NCI-H2171 treated with DMSO at 0.1 percent for 48 hours (cell line): ENCODE measurements at regions not wholly inside any gene's neighbourhood (a gene's known extent, or its start where the extent isn't known, plus 50 kb on each side); places are given as distances from the start of the nearest gene placed in this dataset.

Experiments
- DNase-seq: peaks from one replicate; lab custom pipeline; 2025; lab: John Stamatoyannopoulos, UW

DNA sequence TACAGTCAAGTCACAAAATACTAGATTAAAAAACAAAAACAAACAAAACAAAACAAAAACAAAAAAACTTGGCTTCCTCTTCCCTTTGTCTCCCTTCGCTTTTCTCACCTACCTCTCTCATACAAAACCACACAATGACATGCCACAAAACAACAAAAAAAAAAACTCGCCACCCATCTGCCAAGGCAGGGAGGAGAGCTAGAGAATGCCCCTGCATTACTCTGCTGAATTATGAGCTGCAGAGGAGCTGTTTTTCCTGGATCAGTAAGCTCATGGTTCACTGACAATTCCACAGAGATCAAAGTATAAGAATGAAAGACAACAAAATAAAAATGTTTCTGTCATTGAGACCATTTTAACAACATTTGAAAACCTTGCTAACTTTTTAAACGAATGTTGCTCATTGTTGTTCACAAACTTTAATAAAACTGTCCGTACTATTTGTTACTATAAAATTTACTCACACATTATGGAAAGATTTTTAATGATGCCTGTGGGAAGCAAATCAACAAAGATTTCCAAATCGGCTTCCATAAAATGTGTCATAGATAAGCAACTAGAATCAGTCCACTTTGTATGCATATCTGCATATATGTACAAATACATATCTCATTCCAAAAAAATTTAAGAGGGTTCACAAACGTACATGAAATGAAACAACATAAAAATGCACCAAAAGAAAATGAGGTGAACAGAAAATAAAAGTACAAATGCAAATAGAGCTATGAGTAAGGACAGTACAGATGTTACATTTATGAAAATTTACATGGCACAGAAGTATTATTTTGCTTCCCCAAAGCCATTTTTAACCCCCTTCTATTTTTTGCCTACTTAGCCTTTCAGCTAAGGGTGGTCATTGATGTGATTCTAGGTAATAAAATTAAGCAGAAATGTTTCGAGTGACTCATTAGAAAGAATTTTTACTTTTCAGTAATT, 252.4 kb upstream of the FAT4 start:
- peak; percentile 4 for DNase-seq

DNA sequence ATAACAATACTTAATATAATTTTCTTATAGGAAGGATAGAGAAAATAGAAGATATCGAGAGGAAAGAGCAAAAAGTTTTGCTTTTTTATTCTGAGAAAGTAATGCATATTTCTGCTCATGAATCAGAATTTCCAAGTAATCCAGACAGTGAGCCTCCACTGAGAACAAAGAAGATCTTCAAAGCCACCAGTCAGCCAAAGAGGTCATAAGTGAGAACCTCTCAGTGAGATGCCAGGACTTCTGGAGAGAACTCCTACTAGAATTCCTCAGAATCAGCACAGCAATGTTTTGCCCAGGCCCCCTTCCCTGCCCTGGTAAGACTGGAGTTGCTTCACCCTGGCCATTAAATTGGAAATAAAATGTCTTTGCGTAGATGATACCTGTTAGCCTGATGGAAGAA, 254.4 kb upstream of the FAT4 start:
- no peak for DNase-seq

- no peak for DNase-seq
Observed at GRCh38 chr4:125049711-125050110, 265.0 kb upstream of the FAT4 start.

- DNase-seq, result no peak
Observed at GRCh38 chr4:125045311-125045710, 269.4 kb upstream of the FAT4 start.

DNA sequence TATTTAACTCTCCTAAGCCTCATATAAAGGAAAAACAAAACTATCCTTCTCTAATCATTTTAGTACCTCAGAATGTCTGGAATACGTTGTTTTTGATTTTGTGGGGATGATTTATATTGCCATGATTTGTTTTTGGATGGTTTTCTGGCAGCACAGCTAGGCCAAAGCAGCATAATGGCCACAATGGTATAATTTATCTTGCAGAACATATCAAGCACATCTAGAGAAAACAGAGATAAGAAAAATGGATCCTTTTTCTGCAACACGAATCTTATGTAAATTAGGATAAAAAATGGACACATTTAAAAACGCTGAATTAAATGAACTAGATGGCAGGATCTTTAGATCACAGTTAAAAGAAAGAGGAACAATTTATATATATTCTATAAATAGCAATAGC, 269.9 kb upstream of the FAT4 start:
- DNase-seq, result no peak

DNA sequence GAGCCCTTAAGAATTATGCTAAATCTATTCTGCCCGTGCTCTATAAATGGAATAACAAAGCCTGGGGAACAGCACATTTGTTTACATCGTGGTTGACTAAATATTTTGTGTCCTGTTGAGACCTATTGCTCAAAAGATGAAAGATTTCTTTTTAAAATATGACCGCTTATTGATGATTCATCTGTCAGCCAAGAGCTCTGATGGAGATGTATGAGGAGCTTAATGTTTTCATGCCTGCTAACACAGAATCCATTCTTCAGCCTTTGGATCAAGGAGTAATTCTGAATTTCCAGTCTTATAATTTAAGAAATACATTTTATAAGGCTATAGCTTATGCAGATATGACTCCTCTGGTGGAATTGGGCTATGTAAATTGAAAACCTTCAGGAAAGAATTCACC, 271.3 kb upstream of the FAT4 start:
- no peak for DNase-seq

- DNase-seq, result no peak
Observed at GRCh38 chr4:125042041-125042440, 272.7 kb upstream of the FAT4 start.

DNA sequence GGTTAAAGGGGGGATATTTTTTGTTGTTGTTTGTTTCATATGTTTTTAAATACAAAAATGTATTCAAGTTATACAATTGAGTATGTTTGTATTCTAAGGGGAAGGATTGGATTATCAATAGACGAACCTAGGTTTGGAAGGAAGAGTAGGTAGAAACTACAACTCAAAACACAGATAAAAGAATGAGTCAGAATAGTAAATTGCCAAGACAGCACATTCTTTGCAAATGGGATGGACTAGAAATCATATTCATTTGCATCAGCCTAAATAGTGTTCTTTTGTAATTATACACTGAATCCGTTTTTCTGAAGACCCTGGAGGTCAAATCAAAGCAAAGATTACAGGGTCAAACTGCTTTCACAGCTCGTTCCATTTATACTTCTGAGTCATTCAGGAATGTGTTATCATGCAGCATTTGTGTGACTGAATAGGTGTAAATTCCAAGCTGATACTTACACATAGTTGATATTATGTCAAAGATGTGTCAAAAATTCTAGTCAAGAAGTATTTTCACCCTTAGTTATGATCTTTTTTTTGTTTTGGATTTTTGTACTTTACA, 273.3 kb upstream of the FAT4 start:
- DNase-seq, result no peak

DNA sequence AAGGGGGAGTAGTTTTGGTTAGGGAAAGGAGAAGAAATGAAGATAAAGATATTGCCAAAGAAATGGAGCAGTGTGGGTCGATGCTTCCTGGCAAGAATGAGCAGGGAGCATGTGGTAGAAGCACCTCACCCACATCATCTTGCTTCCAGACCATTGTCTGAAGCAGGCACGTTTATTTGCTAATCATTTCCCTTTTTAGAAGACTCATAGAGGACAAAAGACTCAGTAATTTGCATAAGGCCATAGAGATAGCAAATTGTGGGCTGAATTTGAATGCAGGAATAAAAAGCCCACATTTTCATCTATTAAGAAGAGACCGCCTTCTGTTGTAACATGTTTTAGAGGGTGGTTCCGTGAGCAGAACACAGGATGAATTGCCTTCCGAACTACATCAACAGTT, 275.2 kb upstream of the FAT4 start:
- no peak for DNase-seq

DNA sequence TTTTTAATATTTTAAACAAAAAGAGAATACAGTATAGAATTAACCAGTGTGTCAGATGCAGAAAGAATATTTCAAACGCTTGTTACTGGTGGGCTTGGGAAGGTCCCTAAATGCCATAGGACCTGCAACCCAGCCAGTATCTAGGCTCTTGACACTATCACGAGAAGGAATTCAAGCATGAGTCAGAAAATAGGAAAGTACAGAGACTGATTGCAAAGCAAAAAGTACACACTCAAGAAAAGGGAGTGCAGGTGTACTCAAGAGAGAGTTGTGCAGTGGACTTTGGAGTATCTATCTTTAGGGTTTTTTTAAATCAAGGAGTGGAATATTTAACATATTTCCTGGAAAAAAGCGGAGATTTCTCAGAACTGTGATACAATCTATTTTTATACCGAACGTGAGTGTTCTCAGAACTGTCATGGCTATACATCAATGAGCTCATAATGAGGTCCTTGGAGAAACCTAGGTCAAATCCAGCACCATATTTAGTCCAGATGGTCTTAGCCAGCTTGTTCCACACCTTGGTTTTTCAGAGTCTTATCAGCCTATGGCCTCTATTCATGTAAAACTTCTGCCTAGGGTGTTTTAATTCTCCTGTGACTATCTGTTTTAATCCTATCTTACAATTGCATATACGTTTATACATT, 291.8 kb upstream of the FAT4 start:
- DNase-seq, result no peak

DNA sequence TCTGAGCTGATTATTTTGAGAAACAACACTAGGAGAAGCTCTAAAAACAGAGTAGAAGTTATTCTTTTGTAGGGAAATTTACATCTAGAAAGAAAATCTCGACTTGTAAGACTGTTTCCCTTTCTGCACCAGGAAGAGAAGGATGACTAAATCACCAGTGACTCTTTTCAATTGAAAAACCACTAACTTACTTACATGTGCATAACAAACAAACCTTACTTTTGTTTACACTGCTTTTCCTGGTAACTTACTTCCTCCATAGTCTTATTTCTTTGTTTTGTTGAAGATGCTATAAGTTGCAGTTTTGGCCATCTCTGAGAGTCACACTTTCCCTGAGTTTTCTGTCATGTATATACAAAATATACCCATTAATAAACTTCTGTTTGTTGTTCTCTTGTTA, 293.6 kb upstream of the FAT4 start:
- no peak for DNase-seq

DNA sequence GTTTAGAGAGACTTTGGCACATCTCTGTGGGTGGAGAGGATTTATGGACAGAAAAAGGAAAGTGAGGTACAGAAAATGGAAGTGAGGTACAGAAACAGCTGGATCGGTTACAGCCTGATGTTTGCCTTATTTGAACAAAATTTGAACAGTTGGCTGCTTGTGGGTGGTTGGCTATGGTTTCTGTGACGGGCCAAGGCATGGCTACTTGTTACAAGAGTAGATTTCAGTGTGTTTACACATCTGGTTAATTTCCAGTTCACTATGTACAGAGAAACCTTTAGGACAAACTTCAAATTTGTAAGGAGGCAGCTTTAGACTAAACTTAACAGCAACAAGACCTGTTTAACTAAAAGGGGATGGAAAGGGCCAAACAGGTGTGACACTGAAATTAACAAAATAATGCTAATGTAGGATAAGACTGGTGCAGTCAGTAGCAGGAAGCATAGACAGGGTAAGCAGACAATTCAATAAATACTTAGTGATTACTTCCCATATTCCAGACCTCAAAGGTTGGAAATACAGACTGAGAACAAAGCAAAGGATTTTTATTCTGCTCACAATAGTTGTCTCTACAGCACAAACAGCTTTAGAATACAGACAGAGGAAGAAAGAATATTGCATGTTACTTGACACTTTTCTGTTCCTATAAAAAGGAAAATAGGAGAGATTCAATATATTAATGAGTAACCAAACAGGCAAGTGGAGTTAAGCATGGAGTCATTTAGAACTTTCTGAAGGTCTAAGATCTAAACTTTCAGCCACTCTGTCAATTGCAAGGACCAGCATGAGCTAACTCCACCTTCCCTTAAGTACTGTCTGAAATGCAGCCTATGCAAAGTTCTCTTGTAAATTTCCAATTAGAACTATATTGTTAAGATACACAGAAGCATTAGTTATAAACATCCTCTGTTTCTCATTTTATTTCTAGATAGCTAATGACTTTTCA, 294.4 kb upstream of the FAT4 start:
- DNase-seq, result no peak

GRCh38 chr4:125016892-125017299, 297.9 kb upstream of the FAT4 start:
- no peak for DNase-seq

DNA sequence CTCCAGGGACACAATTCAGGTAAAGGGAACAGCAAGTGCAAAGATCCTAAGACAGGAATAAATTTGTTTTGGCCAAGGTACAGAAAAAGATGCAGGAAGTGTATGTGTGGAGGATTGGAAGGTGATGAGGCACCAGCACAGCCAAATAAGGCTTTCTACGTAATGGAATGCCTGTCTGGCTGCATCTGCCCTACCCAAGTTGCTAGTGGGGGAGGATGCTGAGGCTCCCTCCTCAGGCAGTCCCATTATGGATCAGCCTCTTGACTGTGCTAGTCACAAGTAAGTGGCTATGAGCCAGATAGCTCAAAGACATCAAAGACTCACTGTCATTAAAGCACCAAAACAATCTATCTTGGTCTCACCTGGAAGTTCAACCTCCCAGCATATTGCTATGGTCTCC, 300.9 kb upstream of the FAT4 start:
- no peak for DNase-seq

GRCh38 chr4:125011646-125012045, 299.1 kb upstream of the ANKRD50 start:
- no peak for DNase-seq

DNA sequence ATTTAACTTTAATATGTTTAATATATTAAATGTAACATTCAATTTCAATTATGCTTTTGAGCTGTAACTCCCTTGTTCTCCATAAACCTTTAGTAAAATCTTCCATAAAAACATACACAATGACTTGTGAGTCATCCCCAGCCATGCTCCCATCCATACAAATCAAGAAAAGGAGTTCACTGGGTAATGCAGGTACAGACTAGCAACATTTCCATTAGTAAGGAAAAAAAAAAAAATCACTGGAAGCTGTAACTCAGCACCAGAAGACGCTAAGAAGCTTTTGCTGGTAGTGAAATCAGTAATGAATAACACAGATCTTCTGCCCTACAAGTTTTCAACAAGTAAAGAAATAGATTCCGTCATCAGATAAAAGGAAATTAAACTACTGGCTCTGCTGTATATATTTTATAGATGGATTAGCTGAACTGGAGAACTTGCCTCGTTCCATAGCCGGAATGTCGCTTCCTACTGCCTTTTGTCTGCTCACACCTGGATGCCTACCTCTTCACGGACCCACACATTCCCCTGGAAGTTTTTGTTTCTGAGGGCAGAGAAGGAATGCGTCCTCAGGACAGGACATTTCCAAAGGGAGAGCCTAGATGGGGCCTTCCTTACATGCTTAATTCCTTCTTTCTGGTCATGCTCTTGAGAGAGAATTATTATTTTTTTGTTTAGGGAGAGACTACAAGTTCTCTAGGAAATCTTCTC, 298.4 kb upstream of the ANKRD50 start:
- no peak for DNase-seq

DNA sequence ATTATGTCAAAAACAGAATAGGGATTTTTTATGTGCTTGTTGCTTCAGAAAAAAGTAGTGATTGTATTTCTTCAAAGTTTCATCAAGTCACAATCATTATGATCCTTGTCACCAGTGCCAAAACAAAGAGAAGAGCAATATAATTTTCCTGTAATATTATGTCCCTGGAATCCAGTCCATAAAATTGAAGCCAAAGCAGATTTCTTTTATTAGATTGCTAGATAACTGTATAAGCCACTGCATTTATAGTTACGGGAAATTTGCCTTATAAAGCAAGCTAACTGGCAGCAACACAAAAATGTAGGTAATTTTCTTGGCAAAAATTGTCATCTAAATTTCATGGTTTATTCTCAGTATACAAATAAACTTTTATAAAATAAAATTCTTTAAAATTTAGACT, 296.1 kb upstream of the ANKRD50 start:
- no peak for DNase-seq

- no peak for DNase-seq
Observed at GRCh38 chr4:125004676-125005075, 292.1 kb upstream of the ANKRD50 start.

- no peak for DNase-seq
Observed at GRCh38 chr4:125003840-125004239, 291.3 kb upstream of the ANKRD50 start.

- DNase-seq, result no peak
Observed at GRCh38 chr4:124997991-124998390, 285.5 kb upstream of the ANKRD50 start.

DNA sequence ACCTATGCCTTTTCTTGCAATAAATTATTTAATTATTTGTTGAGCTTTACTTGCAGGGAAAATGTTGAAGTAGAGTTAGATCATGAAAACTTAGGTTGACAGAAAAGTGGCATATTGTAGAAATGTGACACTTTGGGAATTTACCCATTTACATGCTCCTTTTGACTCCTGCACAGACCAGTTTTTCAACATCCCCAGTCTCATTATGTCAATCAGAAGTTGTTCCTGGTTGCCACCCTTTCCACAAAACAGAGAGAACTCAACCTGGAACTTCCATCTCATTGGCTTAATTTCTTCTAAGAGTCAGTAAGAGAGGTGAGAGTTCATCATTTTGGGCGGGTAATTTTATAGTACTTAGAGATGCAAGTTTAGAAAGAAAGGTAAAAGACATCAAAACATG, 284.6 kb upstream of the ANKRD50 start:
- DNase-seq, result no peak
